HCT116 (cell line): ENCODE measurements at regions not wholly inside any gene's neighbourhood (a gene's known extent, or its start where the extent isn't known, plus 50 kb on each side); places are given as distances from the start of the nearest gene placed in this dataset.
"Not testable (repeated sequence)": the region's sequence is repeated elsewhere in the genome, so short reads cannot be mapped to it uniquely, and the experiment has no call there.

Experiments used
- ATAC-seq: fragments of 200-7000 bp; cut with Tn5 transposase; 2 replicates; pipeline ENCODE4 v1.9.1; 2020; ENCODE audit warnings: mild to moderate bottlenecking, moderate library complexity
- BruUV-seq: library from RNA; stranded (reverse); fragments of 400-500 nt; replicated peaks from 2 replicates; lab custom pipeline; 2021; lab: Mats Ljungman, UMichigan
- CTCF ChIA-PET: fragments of 300-600 bp; sonication (Branson Sonifier 250); formaldehyde crosslinking; loops from one replicate; lab custom pipeline; 2021; ENCODE audit warnings: antibody characterized with exemption; lab: Charles Lee
- POLR2A ChIA-PET: fragments of 300-600, 350-600 bp; sonication (Branson Sonifier 250); formaldehyde crosslinking; loops from one replicate; lab custom pipeline; 2021; ENCODE audit warnings: antibody characterized with exemption; lab: Charles Lee
- RAD21 ChIA-PET, 2 experiments: fragments of 300-600 bp; sonication (Branson Sonifier 250); formaldehyde crosslinking; loops; one replicate each; lab custom pipeline; 2023; ENCODE audit warnings: low total read pairs in 2 of 2; ENCODE audit not compliant: uncharacterized antibody in 2 of 2, unreplicated experiment in 2 of 2, low non-redundant PET in 1 of 2; lab: Charles Lee
- DNase-seq: peaks from one replicate; pipeline ENCODE4 v3.0.0-alpha.2; 2010; ENCODE audit warnings: low read depth, low spot score
- H2AFZ ChIP-seq: fragments of 200-600 bp; shearing (Covaris generic), sonication (generic); 2 replicates; pipeline ENCODE4 v1.6.1; 2017; ENCODE audit warnings: low read depth, mixed run types, mixed read lengths, antibody characterized with exemption, low read length; ENCODE audit not compliant: poor library complexity, severe bottlenecking
- H3K27ac ChIP-seq: 2 replicates; pipeline ENCODE4 v1.5.1; 2012; ENCODE audit warnings: low read depth, low read length
- H3K27me3 ChIP-seq: fragments of 200-600 bp; sonication (generic); 2 replicates; pipeline ENCODE4 v1.6.1; 2016; ENCODE audit warnings: mixed run types, low read length, mixed read lengths; ENCODE audit not compliant: insufficient read depth
- H3K36me3 ChIP-seq, 2 experiments: fragments of 200-500 bp in 1 of 2; fragments of 200-600 bp in 1 of 2; sonication (Bioruptor generic) in 1 of 2; sonication (generic) in 1 of 2; 2 replicates each; pipeline versions ENCODE4 v1.5.1 to v1.6.1; 2014 to 2016; ENCODE audit warnings: low read length in 2 of 2, inconsistent platforms in 1 of 2, mixed read lengths in 1 of 2, mixed run types in 1 of 2; ENCODE audit not compliant: insufficient read depth in 2 of 2, control insufficient read depth in 1 of 2
- H3K4me1 ChIP-seq, 2 experiments: fragments of 200-600 bp in 1 of 2; sonication (generic) in 1 of 2; 2 replicates each; pipeline versions ENCODE4 v1.5.1 to v1.6.1; 2012 to 2017; ENCODE audit warnings: low read length in 2 of 2, inconsistent platforms in 1 of 2, mild to moderate bottlenecking in 1 of 2, mixed read lengths in 1 of 2, mixed run types in 1 of 2, moderate library complexity in 1 of 2; ENCODE audit not compliant: insufficient read depth in 2 of 2, control insufficient read depth in 1 of 2
- H3K4me2 ChIP-seq: fragments of 200-600 bp; sonication (generic); 2 replicates; pipeline ENCODE4 v1.6.1; 2017; ENCODE audit warnings: mixed run types, low read length, mixed read lengths
- H3K4me3 ChIP-seq, 2 experiments: fragments of 200-600 bp in 1 of 2; sonication (generic) in 1 of 2; replicated peaks in 1 of 2; 2 replicates each; pipeline ENCODE4 v1.5.1; 2011 to 2016; ENCODE audit warnings: low read length in 2 of 2, control low read depth in 1 of 2, low read depth in 1 of 2, mild to moderate bottlenecking in 1 of 2, mixed read lengths in 1 of 2, mixed run types in 1 of 2
- H3K79me2 ChIP-seq: fragments of 200-600 bp; sonication (generic); 2 replicates; pipeline ENCODE4 v1.6.1; 2017; ENCODE audit warnings: mild to moderate bottlenecking, mixed run types, low read length, moderate library complexity, mixed read lengths; ENCODE audit not compliant: insufficient read depth
- H3K9ac ChIP-seq: fragments of 200-600 bp; sonication (generic); 2 replicates; pipeline ENCODE4 v1.6.1; 2016; ENCODE audit warnings: low read length, mixed read lengths
- H3K9me2 ChIP-seq: fragments of 200-600 bp; sonication (generic), shearing (Covaris generic); 2 replicates; pipeline ENCODE4 v1.6.1; 2017; ENCODE audit warnings: mixed run types, mild to moderate bottlenecking, moderate library complexity; ENCODE audit not compliant: insufficient read depth
- H3K9me3 ChIP-seq, 2 experiments: fragments of 200-500 bp in 1 of 2; fragments of 200-600 bp in 1 of 2; sonication (Bioruptor generic) in 1 of 2; sonication (generic) in 1 of 2; 2 replicates each; pipeline ENCODE4 v1.6.1; 2014 to 2017; ENCODE audit warnings: low read length in 2 of 2, mixed read lengths in 2 of 2, inconsistent platforms in 1 of 2, low read depth in 1 of 2, mild to moderate bottlenecking in 1 of 2, mixed run types in 1 of 2, moderate library complexity in 1 of 2; ENCODE audit not compliant: control insufficient read depth in 1 of 2, insufficient read depth in 1 of 2
- H4K20me1 ChIP-seq: fragments of 200-600 bp; sonication (generic), shearing (Covaris generic); 2 replicates; pipeline ENCODE4 v1.6.1; 2017; ENCODE audit warnings: mixed run types, mild to moderate bottlenecking, moderate library complexity; ENCODE audit not compliant: insufficient read depth
- CBX3 ChIP-seq: IDR thresholded peaks from 2 replicates; pipeline ENCODE4 v1.6.1; 2012; ENCODE audit warnings: low read depth
- CEBPB ChIP-seq: IDR thresholded peaks from 2 replicates; pipeline ENCODE4 v1.6.1; 2012; ENCODE audit warnings: low read depth
- EGR1 ChIP-seq: IDR thresholded peaks from 2 replicates; pipeline ENCODE4 v1.6.1; 2012; ENCODE audit warnings: low read depth
- EZH2 ChIP-seq: fragments of 200-600 bp; sonication (generic); IDR thresholded peaks from 2 replicates; pipeline ENCODE4 v1.6.1; 2017; ENCODE audit warnings: antibody characterized with exemption, mixed run types
- EZH2phosphoT487 ChIP-seq: fragments of 200-600 bp; IDR thresholded peaks from 2 replicates; pipeline ENCODE4 v1.6.1; 2018; ENCODE audit warnings: antibody characterized with exemption, borderline replicate concordance
- POLR2A ChIP-seq: IDR thresholded peaks from 2 replicates; pipeline ENCODE4 v1.7.0; 2011; ENCODE audit warnings: borderline replicate concordance; ENCODE audit not compliant: insufficient read depth, insufficient read length; ENCODE audit errors: extremely low read depth
- RAD21 ChIP-seq: IDR thresholded peaks from 2 replicates; pipeline ENCODE4 v1.6.1; 2012; ENCODE audit warnings: low read depth, mild to moderate bottlenecking
- SP1 ChIP-seq: IDR thresholded peaks from 2 replicates; pipeline ENCODE4 v1.6.1; 2012; ENCODE audit warnings: low read depth
- intact Hi-C: fragments of 100-400 bp; cut with micrococcal nuclease; formaldehyde crosslinking; loops from 2 replicates; pipeline ENCODE4 v1.10.0; 2022
- TF ChIP-seq, protein P1 (sequence below): IDR thresholded peaks from 2 replicates; pipeline ENCODE4 v1.6.1; 2011; ENCODE audit warnings: mild to moderate bottlenecking, low read length, moderate library complexity; ENCODE audit not compliant: insufficient replicate concordance; ENCODE audit errors: extremely low read depth
- TF ChIP-seq, protein P2 (sequence below): IDR thresholded peaks from 2 replicates; pipeline ENCODE4 v1.6.1; 2012

DNA sequence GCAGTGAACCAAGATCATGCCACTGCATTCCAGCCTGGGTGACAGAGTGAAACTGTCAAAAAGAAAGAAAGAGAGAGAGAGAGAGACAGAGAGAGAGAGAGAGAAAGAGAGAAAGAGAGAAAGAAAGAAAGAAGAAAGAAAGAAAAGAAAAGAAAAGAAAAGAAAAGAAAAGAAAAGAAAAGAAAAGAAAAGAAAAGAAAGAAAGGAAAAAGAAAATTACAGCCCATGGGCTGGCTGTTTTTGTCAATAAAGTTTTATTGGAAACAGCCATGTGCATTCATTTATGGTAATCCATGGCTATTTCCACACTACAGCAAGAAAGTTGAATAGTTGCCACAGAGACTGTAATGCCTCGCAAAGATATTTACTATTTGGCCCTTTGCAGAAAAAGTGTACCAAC, 103.2 kb upstream of the MED13L start:
- peaks cover 10 to 48% of the 10 kb centered on the region in 2 experiments; a peak in 3 of 4 replicates for H3K4me1 ChIP-seq
- BruUV-seq, H4K20me1 ChIP-seq, H3K9ac ChIP-seq, H3K36me3 ChIP-seq, H3K9me2 ChIP-seq, H3K9me3 ChIP-seq, H3K79me2 ChIP-seq, intact Hi-C loops, H3K4me3 ChIP-seq, H2AFZ ChIP-seq, H3K4me2 ChIP-seq, H3K27ac ChIP-seq, POLR2A ChIA-PET, H3K27me3 ChIP-seq, DNase-seq, ATAC-seq, RAD21 ChIA-PET, CTCF ChIA-PET: not testable (repeated sequence)

DNA sequence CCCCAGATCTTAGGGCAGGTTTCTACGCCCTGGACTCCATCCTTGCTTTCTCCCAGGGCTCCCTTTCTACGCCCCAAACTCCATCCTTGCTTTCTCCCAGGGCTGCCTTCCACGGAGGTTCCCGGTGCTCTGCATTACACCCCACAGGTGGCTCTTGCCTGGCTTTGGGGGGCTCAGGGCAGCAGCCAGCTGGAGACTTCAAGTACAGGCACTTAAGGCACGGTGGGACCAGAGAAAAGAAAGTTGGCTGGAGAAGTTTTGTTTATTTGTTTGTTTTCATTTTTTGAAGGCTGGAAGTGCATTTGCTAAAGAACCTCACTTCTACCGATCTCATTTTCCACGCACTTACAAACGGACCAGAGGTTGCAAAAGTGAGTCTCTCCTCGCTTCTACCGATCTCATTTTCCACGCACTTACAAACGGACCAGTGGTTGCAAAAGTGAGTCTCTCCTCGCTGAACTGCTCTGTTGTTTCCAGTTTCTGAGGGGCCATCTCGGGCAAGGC, 103.8 kb upstream of the MED13L start:
- ChIA-PET RAD21 (no interaction called here), POLR2A (no interaction called here)

More for the DNA sequence above, 103.8 kb upstream of the MED13L start:
- Histone ChIP-seq H3K9ac (no peak overlapping the region), H3K27me3 (no peaks in the 10 kb centered on the region), H3K4me2 (peak overlapping the region; percentile 44; the same call in 1 of the 2 replicates), H2AFZ (no peak overlapping the region), H4K20me1 (no peaks in the 10 kb centered on the region), H3K27ac (no peak overlapping the region), H3K36me3 (no peaks in the 10 kb centered on the region), H3K4me1 (peaks cover 10 to 52% of the 10 kb centered on the region in 2 experiments; a peak in 3 of 4 replicates), H3K9me2 (no peaks in the 10 kb centered on the region), H3K4me3 (no peak overlapping the region)
- ATAC-seq, result no peak
- TF ChIP-seq, protein P1, sequence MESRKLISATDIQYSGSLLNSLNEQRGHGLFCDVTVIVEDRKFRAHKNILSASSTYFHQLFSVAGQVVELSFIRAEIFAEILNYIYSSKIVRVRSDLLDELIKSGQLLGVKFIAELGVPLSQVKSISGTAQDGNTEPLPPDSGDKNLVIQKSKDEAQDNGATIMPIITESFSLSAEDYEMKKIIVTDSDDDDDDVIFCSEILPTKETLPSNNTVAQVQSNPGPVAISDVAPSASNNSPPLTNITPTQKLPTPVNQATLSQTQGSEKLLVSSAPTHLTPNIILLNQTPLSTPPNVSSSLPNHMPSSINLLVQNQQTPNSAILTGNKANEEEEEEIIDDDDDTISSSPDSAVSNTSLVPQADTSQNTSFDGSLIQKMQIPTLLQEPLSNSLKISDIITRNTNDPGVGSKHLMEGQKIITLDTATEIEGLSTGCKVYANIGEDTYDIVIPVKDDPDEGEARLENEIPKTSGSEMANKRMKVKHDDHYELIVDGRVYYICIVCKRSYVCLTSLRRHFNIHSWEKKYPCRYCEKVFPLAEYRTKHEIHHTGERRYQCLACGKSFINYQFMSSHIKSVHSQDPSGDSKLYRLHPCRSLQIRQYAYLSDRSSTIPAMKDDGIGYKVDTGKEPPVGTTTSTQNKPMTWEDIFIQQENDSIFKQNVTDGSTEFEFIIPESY, result no peak
- TF ChIP-seq RAD21, result no peak
- TF ChIP-seq SP1, result no peak
- TF ChIP-seq EGR1, result no peak
- TF ChIP-seq CBX3, result no peak
- no peak for TF ChIP-seq EZH2phosphoT487
- TF ChIP-seq CEBPB, result no peak
- TF ChIP-seq, protein P2, sequence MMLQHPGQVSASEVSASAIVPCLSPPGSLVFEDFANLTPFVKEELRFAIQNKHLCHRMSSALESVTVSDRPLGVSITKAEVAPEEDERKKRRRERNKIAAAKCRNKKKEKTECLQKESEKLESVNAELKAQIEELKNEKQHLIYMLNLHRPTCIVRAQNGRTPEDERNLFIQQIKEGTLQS, result no peak
- no peak for TF ChIP-seq EZH2
- no peak for TF ChIP-seq POLR2A
- TF ChIP-seq, all 23 proteins: peak for 0
- no TSS peak for BruUV-seq
- no peak for DNase-seq
- H3K9me3 ChIP-seq, result no peaks in the 10 kb centered on the region
- CTCF ChIA-PET, result no interaction called here
- intact Hi-C loops, result no loop called here
- H3K79me2 ChIP-seq, result no peaks in the 10 kb centered on the region
